Stimulated activated naive CD4-positive, alpha-beta T cell treated with Interleukin-2 at 50 U/mL for 16 hours (primary cell): ENCODE measurements at regions not wholly inside any gene's neighbourhood (a gene's known extent, or its start where the extent isn't known, plus 50 kb on each side); places are given as distances from the start of the nearest gene placed in this dataset.

Experiments used
- DNase-seq: peaks from one replicate; lab custom pipeline; 2025; lab: John Stamatoyannopoulos, UW

DNA sequence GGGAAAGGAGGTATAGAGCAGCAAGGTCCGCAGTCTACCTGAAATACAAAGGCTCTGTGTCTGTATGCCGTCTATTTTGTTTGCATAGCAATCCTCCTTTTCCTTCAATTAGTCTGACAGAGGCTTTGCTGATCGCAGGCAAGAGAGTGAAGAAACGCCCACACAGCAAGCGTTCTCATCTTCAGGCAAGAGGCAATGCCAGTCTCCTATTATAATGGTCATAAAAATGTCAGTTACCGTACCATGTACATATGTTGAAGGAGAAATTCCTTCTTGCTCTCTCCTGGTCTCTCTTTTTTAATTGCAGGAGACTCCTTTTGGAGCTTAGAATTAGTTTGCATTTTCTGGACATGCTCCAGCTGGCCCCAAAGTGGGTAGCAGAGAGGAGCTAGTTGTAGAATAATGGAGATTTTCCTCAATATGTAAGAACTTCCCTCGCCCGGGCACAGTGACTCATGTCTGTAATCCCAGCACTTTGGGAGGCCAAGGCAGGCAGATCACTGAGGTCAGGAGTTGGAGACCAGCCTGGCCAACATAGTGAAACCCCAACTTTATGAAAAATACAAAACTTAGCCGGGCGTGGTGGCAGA is 139.5 kb downstream of the PFKFB3 start:
- no peak for DNase-seq

DNA sequence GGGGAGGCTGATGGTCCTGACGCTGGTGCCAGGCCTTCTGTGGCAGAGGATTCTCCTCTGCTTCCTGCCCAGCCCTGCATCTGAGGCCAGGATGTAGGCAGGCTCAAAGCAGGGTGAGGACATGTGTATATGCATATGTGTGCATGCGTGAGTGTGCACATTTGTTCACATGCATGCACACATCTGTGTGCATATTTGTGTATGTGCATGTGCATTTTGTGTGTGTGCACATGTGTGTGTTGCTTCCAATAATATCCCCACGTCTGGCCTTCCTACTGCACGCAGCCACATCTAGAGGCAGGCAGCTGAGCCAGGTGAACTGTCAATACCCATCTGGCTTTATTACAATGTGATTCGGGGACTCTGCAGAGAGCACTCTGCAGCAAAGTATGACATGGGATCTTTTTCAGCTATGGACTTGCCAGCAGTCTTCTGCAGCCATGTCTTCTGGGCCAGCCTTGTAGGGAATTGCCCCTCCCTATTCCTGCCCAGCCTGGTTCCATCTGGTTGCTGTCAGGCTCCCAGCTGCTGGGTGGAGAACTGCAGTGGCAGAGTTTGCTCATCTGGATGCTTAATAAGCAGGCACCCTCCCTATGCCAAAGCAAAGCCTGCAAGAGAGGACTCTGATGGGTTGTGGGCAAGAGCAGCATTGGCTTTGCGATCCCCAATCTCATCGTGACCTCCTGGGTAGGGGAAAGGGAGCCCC is 140.7 kb downstream of the PFKFB3 start:
- no peak for DNase-seq

DNA sequence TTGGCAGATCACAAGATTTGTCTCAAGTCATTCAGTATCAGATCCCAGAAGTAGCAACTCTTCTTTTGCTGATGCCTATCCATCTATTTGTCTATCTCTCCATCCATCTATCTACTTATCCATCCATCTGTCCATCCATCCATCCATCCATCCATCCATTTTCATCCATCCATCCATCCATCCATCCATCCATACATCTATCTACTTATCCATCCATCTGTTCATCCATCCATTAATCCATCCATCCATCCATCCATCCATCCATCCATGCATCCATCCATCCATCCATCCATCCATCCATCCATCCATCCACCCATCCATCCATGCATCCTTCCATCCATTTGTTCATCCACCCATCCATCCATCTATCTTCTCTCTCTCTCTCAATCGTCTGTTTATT is 142.7 kb downstream of the PFKFB3 start:
- no peak for DNase-seq

DNA sequence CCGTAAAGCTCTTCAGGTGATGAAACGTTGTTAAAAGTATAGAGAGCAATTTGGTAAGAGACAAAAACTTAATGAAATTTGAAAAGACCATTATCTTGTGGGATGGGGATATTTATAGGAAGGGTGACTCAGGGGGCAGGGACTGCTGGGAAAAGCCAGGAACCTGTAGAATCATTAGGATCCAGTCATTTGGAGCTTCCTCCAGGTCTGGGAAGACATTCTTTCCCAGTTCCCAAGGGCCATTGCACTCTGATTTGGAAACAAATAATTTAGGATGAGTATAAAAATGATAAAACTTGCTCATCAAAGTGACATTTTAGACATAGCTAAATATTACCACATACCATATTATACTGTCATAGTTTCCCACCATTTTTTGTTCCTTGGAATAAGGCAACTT is 143.9 kb downstream of the PFKFB3 start:
- DNase-seq, result no peak

DNA sequence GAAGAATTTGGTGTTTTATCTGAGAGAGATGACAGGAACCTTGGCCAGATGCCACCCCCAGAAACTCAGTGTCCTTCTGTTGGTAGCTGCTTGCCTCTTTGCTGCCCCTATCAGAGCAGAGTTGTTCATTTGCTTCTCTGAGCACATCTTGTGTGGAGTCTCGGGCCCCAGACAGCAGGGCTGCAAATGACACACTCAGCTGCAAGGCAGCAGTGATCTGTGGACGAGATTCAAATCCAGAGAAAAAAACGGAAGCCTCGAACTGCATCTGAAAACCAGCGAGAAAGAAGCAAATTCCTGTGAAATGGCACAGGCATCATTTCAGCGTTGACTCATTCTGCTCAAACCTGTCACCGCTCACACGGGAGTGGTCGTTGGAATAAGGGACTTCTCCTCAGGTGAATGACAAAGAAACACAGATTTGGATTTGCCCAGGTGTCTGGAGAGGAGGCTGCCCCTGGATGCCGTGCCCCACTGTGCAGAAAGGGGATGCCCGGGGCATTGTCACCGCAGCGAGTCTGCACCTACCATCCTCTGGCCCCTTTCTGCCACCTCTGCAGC is 144.7 kb downstream of the PFKFB3 start:
- DNase-seq, result peak; percentile 53

DNA sequence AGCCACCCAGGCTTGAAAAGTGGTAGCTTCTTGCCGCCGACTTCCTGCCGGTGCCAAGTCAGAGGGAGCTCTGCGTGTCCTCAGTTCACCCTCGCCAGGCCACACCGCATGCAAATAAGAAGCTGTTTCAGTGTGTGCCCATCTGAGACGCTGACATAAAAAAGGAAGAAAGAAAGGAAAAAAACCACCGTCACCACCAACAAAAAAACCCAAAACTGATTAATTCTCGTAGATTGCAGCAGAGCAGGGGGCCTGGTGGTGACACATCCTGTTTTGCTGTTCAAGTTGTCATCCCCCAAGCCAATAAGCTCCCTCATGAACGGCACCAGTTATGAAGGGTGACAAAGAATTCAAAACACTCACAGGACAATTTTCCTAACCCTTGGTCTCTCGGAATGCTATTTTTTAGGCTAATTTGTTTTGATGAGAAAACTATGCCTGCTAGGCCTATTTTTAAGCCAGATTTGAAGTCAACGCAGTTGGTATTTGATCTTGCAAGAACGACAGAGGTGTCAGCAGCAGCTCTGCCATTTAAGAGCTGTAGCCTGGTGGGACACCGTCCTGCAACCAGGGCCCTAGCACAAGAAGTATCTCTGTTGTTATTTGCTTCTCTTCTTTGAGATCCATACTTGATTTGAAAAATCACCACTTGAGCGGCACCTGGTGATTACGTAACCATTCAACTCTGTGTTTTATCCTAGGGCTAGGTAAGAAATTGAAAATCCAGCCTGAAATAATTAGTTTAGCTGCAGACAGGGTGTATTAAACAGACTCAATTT is 145.6 kb downstream of the PFKFB3 start:
- peak; percentile 84 for DNase-seq

DNA sequence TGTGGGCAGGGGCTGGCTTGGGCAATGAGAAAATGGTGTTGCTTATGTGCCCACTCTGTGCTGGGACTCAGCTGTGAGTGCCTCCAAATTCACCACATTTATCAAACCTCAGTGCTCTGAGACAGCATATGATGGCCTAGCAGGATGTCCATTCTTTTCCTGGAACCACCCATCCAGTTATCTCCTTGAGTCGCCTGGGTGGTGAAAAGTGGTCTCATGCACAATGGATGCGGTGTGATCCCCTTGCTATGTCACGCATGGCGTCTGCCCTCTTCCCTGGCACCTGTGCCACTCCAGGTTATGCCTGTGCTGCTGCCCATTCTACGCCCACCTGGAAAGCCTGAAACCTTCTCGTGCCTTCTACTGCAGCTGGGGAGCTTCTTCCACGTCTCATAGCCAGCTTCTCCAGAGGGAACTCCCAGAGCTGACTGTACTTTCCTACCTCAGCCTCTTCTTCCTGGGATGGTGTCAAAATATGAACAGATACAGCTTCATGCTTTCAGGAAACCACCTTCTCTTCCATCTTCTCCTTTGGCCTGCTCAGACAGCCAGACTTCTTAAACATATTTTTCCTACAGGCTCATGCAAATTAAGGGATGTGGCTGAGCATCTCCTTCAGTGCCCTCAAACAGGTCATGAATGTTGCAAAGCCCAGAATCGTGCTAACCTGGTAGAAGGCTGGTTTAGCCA is 147.3 kb downstream of the PFKFB3 start:
- no peak for DNase-seq

DNA sequence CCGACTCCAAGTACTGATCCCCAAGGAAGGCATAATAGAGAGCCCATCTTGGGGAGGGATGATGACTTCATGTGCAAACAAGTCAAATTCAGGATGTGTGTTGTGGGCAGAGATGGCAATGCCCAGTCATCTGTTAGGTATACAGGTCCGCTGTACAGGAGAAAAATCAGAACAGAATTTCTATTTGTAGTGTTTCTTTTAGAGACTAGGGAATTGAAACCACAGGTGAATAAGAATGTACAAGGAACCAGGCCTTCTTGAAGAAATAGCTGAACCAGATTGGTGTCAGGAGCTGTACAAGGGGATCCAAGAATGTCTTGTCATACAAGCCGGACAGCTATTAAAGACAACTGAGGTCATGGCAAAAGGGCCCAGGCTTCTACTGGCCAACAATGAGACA is 147.9 kb downstream of the PFKFB3 start:
- DNase-seq, result no peak

DNA sequence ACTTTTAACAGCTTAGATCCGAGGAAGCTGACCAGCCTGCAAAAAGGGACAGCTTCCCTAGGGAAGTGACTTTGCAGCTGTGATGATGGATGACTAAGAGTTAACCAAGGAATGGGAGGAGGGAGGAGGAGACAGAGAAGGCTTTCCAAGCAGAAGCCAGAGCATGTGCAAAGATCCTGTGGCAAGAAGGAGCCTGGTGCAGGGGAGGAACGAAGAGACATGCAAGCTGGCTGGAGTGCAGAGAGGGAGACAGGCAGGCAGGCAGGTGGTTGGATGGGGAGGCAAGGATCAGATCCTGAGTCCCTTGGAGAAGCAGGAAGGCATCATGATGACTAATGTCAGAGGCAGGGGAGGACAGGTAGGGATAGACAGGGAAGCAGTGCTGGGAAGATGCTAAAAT is 148.8 kb downstream of the PFKFB3 start:
- no peak for DNase-seq

DNA sequence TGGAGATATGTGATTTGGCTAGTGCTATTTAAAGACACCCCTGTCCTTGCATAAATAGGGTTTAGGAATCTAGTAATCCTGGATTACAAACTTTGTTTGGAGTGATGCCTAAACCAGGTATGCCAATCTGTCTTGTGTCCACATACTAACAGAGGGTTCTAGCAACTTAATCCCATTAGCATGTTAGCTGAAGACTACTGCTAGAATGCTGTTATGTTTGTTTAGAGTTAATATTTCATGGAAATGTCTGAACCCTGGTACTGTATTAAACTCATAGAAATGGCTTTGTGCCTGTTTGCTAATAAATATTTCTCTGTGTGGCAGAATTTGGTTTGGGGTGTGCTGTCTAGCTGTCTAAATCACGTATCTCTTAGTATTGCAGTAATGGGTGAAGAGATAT is 150.8 kb downstream of the PFKFB3 start:
- DNase-seq, result no peak

DNA sequence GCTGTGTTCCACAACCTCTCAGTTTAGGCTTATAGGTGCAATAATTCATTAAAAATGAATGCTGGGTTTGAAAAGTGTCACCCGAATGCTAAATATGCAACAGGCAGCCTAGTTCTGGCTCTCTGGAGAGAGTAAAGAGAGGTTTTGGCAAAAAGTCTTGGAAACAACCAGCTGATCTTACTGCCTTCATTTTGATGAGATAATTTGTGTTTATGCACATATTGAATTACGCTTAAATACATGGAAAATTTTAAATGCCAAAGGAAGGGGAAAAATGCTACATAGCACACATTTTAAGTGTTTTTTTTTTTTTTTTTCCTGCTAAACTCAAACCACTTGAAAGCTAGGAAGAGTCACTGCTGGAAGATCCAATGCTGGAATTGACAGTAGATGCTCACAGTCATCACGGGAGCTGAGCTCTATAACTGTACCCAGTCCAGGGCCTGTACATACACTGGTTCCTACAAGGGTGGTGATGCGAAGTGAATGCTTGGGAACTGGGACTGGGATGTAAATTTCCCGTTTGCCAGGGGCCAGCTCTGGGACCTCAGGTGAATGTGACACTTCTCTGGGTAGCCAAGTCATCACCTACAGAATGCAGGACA is 151.5 kb downstream of the PFKFB3 start:
- no peak for DNase-seq

DNA sequence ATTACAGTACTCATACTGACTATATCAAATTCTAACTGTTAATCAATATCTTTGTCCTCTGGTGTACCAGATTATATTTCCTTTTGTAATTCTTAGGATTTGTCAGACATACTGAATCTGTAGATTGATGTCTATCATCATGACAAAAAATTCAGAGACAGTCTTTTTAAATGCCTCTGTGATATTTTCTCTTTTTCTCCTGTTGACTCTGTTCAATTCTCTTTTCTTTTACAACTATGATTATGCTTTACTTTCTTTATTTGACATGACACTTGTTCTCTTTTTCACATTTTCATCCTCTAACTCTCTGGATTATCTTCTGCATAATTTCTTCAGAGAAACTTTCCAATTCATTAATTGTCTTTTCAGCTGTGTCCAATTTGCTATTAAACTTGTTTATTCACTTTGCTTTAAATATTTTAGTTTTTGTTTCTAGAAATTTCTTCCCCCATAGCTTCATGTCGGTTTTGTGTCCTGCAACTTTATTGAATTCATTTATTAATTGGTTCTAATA is 153.6 kb downstream of the PFKFB3 start:
- DNase-seq, result no peak

DNA sequence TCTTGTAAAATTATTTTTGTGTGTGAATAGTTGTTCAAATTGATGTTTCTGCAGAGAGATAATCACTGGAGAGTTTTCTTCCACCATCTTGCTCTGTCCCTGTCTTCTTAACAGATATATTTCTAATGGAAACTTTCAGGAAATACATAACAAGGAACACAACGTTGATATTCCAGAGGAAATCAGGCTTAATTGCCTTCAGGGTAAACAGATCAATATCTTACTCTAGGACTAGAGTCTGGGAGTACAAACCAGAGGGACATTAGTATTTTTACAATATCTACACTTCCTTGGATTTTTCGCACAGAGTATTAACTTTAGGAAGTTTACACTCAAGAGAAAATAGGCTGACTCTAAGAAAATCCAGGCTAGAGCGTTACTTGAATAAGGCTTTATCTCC is 159.1 kb downstream of the PFKFB3 start:
- DNase-seq, result no peak

DNA sequence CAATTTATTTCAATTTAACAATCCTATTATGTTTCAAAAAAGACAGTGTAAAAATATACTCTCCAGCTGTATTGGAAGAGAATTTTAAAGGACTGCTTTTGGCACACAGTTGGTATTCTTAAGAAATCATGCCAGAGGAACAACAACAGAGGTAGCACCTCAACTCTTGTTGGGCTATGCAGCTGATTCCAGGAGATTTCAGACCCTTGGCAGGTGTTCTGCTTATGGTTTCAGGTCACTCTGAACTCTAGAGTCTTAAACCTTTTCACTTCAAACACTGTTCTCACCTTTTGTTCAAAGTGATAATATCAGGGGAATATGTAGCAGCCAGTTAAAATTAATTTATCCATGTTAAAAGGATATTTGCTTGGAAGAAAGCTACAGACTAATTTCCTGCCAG is 160.1 kb downstream of the PFKFB3 start:
- DNase-seq, result no peak

DNA sequence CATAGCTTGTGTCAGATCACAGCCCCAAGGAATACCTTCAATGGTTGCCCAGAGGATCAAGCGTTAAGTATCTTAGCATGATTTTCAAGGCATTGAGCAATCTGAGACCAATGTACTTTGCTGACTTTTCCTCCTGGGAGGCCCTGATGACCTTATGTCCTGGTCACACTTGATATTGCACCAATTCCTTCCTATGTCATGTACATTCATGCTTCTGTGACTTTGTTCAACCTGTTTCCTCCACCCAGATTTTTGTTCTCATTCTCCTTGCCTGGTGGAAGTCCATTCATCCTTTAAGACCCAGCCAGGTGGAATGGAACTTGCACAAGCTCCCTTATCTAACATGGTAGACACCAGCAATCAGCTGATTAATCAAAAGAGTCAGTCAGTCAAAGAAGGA is 160.8 kb downstream of the PFKFB3 start:
- no peak for DNase-seq

DNA sequence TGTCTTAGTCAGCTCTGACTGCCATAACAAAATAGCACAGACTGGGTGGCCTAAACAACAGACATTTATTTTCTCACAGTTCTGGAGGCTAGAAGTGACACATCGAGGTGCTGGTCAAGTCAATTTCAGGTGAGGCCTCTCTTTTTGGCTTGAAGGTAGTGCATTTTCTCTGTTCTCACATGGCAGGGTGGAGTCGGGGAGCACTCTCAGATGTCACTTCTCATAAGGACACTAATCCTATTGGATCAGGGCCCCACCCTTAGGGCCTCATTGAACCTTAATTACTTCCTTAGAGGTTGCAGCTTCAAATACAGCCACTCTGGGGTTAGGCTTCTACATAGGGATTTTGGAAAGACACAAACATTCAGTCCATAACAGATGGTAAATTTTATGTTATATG is 161.6 kb downstream of the PFKFB3 start:
- DNase-seq, result no peak

DNA sequence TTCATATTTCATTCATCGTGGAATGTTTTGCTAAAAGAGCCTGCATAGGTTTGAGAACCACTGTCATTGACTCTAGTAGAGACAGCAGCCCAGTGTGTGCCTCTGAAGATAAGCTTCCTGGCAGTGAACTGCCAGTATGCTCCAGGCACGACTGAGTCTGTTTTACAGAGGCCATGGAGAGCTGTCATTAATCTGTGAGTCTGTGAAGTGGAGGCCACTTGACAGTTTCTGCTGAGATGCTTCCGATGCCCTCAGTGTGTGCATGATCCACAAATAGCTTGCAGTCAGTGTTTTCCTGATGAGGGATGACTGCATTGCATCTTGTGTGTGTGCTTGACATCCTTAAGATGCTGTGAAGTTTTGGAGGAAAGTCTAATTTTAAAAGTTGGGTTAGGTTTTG is 162.2 kb downstream of the PFKFB3 start:
- DNase-seq, result no peak

DNA sequence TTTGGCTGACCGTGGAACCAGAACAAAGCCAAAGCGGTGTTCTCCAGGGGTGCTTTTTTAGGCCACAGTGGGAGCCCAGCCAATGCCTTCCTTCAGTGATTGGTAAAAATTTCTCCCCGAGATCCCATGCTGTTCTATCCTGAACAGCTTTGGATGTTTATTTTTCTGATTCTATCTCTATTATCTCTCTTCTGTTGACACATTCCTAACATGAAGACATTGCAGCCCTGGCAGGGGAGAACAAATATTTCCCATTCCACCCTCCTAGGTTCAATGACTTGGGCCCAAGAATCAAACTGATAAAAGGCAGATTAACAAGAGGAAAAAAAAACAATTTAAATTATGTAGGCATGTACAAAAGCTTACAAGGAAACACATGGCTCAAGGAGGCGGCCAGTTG is 162.7 kb downstream of the PFKFB3 start:
- no peak for DNase-seq
